GM18502 (cell line): ENCODE measurements at regions not wholly inside any gene's neighbourhood (a gene's known extent, or its start where the extent isn't known, plus 50 kb on each side); places are given as distances from the start of the nearest gene placed in this dataset.
A peak's percentile ranks its signal among the peaks of the same experiment; 100 is the strongest.

Source experiments
- ATAC-seq: cut with Tn5 transposase; IDR thresholded peaks from one replicate; pipeline ENCODE4 v1.9.1; 2021; ENCODE audit warnings: mild to moderate bottlenecking; ENCODE audit not compliant: unreplicated experiment, poor library complexity

DNA sequence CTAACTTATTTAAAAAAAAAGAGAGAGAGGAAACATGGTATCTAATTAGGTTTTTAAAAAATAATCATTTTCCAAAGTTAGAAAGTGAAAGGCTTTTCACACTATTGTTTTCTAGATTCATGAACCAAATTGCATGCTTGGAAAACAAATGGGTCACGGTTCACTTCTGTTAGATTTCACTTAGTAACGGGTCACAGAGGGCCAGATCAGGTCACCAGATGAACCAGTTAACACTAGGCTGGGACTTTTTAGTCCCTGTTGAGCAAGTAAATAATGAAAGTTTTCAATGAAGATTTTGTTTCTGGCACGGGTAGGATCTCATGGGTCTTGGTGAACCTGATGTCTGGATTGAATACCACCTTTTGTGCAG, 207.2 kb upstream of the RFX3 start:
- ATAC-seq = no peak

DNA sequence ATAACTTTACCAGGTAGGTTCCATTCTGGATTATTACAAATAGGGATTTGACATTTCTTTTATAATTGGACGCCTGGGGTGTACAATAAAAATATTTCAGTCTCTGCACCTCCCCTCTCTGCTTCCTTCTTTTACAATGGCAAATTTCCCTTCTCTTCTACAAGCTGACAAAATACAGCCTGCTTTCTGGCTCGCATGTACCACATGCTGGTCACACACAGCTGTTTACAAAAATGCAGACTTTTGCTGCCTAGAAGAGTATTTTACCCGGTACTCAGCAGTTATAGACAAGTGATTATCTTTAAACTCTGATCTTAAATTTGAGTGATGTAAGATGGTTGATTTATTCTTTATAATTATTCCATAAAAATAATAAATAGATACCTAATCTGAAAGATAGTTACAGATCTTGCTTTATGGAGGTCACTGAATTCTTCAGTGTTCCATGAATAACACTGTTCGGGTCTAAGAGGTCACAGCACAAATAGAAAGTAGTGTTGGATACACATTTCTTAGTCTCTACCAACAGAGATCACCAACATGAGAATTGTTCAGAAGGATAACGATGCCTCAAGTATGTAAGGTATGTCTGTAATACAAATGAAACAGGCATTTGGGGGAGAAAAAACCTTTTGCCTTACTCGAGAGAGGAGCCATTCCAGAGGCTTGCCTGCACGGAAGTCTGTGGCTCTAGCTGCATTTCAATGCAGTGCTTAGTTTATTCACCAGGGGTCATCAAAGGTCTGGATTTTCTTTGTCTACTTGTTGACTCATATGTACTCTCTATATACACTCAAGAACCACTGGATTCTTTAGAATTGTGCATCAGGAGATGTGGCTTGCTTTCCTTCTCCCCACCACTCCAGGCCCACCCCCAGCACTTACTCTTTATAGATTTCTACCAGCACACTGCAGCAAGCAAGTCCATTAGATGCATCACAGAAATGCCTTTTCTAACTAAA, 206.6 kb upstream of the RFX3 start:
- peak; percentile 94 for ATAC-seq

DNA sequence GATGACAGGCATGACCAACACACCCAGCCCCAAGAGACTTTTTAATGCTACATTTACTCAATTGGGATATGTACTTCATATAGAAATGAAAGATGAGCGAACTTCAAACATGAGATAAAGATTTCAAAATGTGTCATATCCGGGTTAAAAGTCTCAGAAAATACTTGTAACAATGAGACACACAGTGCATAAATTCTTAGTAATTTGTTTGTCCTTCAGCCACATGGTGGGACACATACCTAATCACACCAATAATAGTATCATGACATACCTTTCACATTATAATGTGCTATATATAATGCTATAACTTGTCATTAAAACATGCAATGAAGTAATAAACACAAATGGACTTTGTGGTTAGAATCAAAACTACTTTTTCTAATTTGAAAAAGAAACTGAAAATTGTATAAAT, 204.7 kb upstream of the RFX3 start:
- ATAC-seq = peak; percentile 41

DNA sequence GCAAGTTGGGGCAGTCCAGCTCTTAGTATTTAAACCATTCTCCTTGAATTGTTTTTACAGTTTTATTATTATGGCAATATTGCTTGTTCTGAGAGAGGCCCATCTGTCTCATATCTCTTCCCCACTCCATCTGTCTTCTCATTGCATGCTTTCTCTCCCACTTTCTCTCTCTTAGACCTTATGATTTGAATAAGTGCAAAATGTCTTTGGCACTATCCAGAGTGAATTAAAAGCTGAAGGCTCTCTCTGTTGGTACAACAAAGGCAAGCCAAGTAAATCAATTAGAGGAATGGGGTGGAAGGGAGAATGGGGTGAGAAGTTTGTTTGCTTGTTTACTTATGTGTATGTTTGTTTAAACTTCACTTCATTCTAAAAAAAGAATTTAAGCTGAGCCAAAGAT, 195.3 kb upstream of the RFX3 start:
- ATAC-seq = no peak

DNA sequence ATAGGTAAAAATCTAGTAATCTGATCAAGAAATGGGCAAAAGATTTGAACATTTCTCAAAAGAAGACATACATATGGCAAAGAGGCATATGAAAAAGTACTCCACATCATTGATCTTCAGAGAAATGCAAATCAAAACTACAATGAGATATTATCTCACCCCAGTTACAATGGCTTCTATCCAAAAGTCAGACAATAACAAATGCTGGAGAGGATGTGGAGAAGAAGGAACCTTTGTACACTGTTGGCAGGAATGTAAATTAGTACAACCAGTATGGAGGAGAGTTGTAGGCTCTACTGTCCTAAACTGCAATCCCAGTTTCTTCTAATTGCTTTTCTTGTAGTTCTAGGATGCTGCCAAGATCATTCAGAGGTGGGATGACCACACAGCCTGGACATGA, 193.5 kb upstream of the RFX3 start:
- no peak for ATAC-seq

DNA sequence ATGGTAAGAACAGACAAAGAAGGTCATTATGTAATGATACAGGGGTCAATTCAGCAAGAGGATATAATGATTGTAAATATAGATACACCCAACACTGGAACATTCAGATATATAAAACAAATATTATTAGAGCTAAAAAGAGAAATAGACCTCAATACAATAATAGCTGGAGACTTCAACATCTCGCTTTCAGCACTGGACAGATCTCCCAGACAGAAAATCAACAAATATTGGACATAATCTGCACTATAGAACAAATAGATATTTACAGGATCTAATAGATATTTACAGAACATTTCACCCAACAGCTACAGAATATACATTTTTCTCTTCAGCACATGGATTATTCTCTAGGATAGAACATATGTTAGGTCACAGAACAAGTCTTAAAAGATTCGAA, 190.6 kb upstream of the RFX3 start:
- ATAC-seq = no peak

DNA sequence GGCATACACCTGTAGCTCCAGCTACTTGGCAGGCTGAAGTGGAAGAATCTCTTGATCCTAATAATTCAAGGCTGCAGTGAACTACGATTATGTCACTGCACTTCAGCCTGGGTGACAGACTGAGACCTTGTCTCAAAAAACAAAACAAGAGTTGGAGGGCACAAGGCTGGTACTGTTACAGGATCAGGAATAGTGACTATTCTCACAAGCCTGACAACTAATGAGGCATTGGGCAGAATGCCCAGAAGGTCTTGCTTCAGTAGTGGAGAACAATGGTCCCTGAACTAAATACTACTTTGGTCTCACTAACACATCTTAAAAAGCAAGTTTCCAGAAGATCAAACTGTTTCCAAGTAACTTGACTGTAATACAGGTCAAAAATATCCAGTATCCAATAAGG, 182.9 kb upstream of the RFX3 start:
- ATAC-seq = no peak

DNA sequence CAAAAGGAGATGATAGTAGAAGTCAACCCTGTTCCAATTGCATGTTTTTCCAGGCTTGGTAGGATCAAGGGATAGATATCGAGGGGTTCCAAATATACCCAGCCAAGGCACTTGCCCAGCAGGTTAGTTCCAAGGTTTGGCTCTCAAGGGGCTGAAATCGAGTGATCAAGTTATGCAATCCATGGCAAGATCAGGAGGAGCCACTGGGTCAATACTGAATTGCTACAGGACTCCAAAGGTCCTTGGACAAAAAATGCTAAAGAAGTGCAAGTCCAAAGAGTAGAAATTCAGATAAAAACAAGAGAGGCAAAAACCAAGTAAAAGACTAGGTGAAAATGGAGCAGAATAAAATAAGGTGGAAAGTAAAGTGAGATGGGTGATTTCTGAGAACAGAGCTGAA, 179.1 kb upstream of the RFX3 start:
- no peak for ATAC-seq

DNA sequence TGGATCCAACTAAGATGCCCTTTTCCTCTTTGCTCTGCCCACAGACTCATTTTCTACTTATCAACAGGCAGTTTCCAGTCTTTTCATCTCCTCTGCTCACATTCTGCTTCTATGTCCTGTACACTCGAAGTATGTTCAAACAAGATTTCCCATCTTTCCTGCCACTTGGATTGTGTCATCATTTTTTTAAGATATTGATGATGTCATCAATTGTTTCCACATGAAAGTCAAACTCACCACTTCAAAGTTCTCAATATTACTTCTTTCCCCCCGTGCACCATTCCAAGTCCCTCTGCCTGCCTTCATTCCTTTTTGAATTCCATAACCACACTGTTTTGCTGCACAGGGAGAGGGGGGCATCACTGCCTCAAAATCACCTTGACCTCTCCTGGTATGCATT, 175.0 kb upstream of the RFX3 start:
- no peak for ATAC-seq

DNA sequence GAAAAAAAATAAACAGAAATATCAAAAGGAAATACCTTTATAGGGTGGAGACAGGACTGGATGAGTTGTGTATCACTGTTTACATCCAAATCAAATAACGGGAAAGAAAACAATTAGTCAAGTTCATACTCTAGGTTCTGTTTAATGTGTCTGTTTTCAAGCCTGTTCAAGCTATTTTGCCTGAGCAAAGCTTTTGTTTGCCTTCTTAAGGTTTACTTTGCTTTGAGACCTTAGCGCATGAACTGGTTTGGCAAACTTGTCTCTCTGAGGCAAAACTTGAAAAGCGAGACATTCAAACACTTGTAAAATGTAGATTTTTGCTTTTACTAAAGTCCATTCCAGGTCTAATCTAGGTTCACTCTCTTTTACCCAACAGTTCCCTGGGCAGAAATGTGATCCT, 174.1 kb upstream of the RFX3 start:
- no peak for ATAC-seq

DNA sequence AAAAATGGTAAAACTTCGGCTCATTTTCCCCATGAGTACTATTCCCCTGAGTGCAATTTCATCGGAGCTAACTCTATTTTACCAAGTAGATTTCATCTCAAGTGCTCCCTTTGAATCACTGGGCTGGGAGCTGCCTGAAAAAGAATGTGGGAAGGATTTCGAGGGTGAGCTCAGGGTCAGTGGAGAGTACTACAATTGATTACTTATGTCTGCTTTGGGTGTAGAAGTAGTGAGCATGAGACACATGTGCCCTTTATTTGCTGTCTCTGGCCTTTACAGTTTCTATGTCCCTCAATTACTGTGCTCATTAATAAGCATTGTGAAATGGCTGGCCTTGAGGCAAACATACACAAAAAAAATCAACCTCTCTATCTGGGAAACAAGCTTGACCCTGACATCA, 172.7 kb upstream of the RFX3 start:
- ATAC-seq = no peak

DNA sequence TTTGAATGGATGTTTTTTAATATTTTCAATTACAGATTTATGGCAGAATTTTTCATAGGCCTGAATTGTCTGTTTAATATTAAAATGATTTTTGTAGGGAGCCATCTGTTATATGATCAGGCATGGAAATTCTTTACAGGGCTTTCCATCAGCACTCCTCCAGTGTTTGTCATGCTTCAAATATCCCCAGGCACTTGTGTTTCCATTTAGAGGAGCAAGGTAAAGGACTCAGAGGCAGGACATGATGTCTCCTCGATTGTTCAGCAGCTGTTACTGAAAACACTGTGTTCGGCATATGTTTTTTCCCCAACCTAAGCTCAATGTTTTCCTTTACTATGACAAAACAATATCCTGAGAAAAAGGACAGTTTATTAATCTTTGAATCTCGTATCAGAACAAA, 172.3 kb upstream of the RFX3 start:
- no peak for ATAC-seq

DNA sequence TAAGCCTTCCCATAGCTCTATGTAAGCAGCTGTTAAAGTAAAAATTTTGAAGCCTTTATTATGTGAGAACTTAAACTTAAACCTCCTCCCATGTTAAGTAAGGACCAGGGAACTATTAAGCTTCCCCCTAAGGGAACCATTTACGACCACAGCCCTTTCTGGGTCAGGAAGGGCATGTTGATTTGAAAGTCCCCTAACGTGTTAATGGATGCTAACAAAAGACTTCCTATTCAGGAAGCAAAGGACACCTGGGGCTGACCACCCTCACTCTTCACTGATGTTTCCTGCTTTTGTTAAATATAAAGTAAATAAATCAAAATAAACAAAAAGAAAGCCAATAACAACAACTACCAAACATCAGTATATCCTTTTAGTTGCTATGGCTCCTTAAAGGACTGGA, 170.6 kb upstream of the RFX3 start:
- ATAC-seq = no peak

DNA sequence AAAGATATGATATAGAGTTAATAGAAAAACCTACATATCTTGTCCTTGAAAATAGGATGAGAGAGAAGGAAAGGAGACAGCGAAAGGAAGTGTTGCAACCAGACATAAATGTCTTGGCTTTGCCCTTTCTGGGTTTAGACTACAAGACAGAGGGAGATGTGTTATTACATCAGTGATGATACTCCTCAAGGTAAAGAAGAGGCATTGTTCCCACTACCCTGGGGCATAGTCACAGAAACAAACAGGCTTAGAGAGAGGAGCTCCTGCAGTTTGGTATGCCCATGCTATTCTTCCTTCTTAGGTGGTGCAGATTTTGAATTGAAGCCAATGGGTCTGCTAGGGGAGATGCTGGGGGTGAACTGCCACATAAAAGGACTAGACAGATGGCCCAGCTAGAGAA, 166.8 kb upstream of the RFX3 start:
- no peak for ATAC-seq

DNA sequence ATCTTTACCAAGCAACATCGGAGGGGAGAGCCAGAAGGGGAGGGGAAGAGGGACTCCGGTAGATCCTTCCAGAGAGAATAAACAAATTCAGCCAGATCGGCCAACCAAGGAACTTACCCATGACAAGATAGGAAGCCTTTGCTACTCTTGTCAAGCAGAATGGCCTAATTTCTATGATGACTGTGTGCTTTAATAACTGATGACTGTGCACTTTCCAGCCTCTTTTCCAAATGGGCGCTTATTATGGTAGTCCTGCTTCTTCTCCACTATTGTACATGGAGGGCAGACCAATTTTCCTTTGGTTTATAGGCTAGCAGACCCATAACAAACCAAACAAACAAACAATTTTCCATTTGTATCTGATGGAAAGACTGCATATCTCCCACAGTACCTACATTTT, 163.8 kb upstream of the RFX3 start:
- ATAC-seq = no peak

DNA sequence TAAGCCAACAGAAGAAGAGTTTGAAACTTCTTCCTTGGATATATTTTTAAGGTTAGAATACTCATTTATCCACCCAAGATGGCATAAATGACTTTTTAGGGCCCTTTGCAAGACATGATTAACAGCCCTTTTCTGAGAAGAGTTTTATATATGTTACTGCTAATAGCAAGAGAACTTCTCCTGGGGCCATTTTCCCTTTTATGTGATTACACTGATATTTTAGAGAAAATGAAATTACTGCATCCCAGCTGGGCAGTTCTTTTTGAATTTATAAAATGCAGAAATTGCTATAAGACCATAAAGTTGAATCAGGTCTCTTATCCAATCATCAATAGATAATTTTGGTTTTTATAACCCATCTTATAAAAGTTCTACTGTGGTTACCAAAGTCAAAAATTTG, 161.3 kb upstream of the RFX3 start:
- no peak for ATAC-seq

DNA sequence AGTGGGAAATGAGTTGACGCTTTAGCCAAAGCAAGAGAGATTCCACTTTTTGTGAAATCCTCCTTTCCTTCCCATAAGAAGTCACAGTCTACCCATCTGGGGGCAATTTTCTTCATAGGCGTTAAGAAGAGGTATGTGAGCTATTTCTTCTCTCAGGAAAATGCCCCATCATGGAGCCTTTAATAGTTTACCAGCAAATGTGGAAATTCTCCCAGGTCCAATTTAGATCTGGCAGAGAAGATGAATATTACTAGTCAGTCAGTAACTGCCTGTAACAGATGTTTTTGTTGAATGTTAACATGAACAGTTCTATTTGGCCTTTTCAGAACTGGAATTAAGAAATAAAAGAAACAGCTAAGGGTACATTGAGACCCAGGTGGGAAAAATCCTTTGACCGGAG, 156.4 kb upstream of the RFX3 start:
- ATAC-seq = no peak

DNA sequence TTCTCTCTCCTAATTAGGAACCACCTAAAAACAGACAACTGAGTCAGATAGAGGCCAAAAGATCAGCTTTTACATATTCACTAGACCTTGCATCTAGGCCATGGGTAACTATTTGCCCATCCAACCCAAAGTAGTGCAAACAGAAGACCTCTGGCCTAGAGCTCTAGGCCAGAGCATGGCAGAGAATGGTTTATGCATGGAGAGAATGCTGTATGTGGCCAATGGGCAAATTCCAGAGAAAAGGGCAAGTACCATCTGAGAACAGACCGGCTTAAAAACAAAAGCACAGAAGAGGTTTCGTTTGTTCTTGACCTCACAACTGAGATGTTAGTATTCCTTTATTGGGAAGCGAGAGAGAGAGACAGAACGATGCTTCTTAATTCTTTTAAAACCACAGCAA, 151.7 kb upstream of the RFX3 start:
- ATAC-seq = no peak

DNA sequence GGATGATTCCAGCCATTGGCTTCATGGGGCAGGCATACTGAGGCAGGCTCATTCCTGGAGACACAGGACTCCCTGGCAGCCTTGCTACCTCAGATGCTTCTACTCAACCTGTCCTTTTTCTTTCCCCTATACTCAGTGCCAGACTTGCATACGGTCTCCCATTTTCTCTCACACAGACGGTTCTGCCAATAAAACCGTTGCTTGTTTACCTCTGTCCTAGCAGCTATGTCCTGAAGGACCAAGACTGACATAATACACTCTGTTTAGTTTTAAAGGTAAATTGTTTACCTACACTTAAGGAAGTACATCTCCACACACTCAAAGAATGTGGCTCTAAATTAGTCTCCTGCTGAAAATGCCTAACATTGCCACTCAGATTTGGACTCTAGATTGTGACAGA, 151.0 kb upstream of the RFX3 start:
- ATAC-seq = no peak

DNA sequence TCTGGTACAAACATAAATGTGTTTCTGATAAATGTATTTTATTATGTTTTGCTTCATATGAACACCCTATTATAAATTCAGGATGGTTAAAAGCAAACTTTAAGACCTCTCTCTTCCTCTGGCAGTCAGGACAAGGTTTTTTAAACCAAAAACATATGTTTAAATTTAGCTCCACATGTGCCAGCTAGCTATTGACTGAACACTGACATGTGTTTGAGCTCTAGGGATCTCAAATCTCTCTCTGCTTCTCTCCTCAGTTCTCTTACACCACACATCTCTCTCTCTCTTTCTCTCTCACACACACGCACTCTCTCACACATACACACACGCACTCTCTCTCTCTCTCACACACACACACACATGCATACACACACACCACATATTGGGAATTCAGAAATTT, 150.1 kb upstream of the RFX3 start:
- ATAC-seq = no peak

DNA sequence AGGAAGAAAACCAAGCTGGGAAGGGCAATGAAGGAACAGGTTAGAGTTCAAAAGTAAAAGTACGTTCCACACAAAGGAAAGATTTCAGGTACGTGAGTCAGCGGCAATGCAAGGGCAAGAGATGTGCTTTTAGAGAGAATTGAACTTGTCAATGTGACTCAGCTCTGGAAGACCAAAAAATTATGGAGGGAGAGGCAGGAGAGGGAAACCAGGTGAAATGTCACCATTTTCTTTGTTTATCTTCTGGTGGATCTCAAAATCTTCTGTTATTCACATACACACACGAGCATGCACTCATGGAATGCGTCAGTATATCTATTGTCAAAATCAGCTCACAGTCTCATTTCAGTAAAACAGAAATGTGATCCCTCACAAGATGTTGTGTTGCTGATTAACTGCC, 148.8 kb upstream of the RFX3 start:
- no peak for ATAC-seq

DNA sequence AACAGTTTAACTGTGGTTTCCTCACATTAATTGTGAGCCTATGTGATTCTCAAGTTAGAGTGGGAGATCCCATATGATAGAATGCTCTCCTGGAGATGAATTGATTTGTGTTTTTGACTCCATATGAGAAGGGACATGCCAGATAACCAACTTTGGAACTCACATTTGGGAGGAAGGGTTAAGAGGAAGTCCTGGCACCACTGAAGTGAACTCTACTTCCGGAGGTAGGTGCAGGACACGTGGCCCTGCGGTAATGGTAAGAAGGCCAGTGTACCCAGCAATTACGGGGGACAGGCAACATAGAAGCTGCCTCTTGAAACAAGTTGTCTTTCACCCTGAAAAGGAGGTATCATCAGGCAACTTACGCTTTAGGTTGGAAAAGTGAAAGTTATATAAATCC, 146.6 kb upstream of the RFX3 start:
- no peak for ATAC-seq

DNA sequence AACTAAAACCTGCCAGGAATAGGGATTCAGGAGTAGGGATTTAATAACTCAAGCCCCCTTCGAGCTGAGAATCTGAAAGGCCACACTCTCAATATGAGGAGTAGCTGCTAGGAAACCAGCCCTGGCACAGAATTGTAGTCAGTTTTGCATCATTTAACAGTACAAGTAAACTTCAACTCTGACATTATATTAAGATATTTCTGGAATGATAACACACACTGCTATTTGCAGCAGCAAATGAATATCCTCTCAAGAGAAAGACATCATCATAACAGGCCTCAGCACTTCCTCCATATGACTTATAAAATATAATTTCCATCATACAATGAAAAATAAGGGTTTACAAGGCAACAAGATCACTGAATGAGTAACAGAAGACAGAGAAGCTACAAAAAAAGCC, 138.2 kb upstream of the RFX3 start:
- ATAC-seq = no peak
